ENCODE measurements at regions not wholly inside any gene's neighbourhood (a gene's known extent, or its start where the extent isn't known, plus 50 kb on each side); places are given as distances from the start of the nearest gene placed in this dataset.

GRCh38 chr1:30489737-30490389 is 233.5 kb downstream of the MATN1 start:
- Histone ChIP-seq H3K4me3 (no peak overlapping the region), H3K36me3 (no peaks in the 10 kb centered on the region), H3K4me1 (no peaks in the 10 kb centered on the region), H3K9me3 (peaks cover 0 to 17% (median 0%) of the 10 kb centered on the region in 3 donors), H3K27ac (no peak overlapping the region), H3K27me3 (peaks cover 13% of the 10 kb centered on the region)
- no peak for ATAC-seq
- 73 to 100% methylated on average over 1 to 3 of the region's 3 CpGs for WGBS, 2 donors (ENCODE audit: low coverage in 1 of 2)
- no peak for TF ChIP-seq CTCF (IDR thresholded peaks at IDR 0.05)
- no peak for TF ChIP-seq POLR2A (IDR thresholded peaks at IDR 0.05)
- TF ChIP-seq POLR2AphosphoS5 (IDR thresholded peaks at IDR 0.05): no peak
- TF ChIP-seq EP300 (IDR thresholded peaks at IDR 0.05): no peak

- no peaks in the 10 kb centered on the region for H3K4me1 ChIP-seq
- H3K27me3 ChIP-seq: peaks cover 27% of the 10 kb centered on the region
- H3K36me3 ChIP-seq: no peaks in the 10 kb centered on the region
- TF ChIP-seq POLR2AphosphoS5 (IDR thresholded peaks at IDR 0.05): no peak
- no peak for TF ChIP-seq EP300 (IDR thresholded peaks at IDR 0.05)
- TF ChIP-seq POLR2A (IDR thresholded peaks at IDR 0.05): no peak
- TF ChIP-seq CTCF (IDR thresholded peaks at IDR 0.05): no peak
- H3K4me3 ChIP-seq: no peak overlapping the region
- no peak for ATAC-seq
- H3K9me3 ChIP-seq: peaks cover 0 to 16% (median 0%) of the 10 kb centered on the region in 3 donors
- no peak overlapping the region for H3K27ac ChIP-seq
Observed at GRCh38 chr1:30488324-30488913, 235.0 kb downstream of the MATN1 start.

GRCh38 chr1:30487042-30487441 is 236.3 kb downstream of the MATN1 start:
- TF ChIP-seq POLR2A (IDR thresholded peaks at IDR 0.05) (no peak), CTCF (IDR thresholded peaks at IDR 0.05) (no peak), POLR2AphosphoS5 (IDR thresholded peaks at IDR 0.05) (no peak), EP300 (IDR thresholded peaks at IDR 0.05) (no peak)
- H3K9me3 ChIP-seq: peaks cover 0 to 26% (median 0%) of the 10 kb centered on the region in 3 donors
- no peak overlapping the region for H3K4me3 ChIP-seq
- WGBS, 2 donors (ENCODE audit: low coverage in 1 of 2): 25 to 33% methylated on average over 3 to 4 of the region's 4 CpGs
- no peaks in the 10 kb centered on the region for H3K4me1 ChIP-seq
- H3K27ac ChIP-seq: no peak overlapping the region
- no peaks in the 10 kb centered on the region for H3K36me3 ChIP-seq
- peaks cover 33% of the 10 kb centered on the region for H3K27me3 ChIP-seq
- ATAC-seq: no peak

GRCh38 chr1:30485072-30485471 is 238.3 kb downstream of the MATN1 start:
- Histone ChIP-seq H3K27ac (no peak overlapping the region), H3K4me3 (no peak overlapping the region), H3K27me3 (peaks cover 37% of the 10 kb centered on the region), H3K4me1 (no peaks in the 10 kb centered on the region), H3K36me3 (no peaks in the 10 kb centered on the region), H3K9me3 (peaks cover 0 to 46% (median 0%) of the 10 kb centered on the region in 3 donors)
- 100% methylated on average over 1 of the region's 6 CpGs; no CpG with 5 or more reads in 1 of the 2 donors for WGBS, 2 donors (ENCODE audit: low coverage in 1 of 2)
- no peak for ATAC-seq
- TF ChIP-seq EP300 (IDR thresholded peaks at IDR 0.05) (no peak), CTCF (IDR thresholded peaks at IDR 0.05) (no peak), POLR2AphosphoS5 (IDR thresholded peaks at IDR 0.05) (no peak), POLR2A (IDR thresholded peaks at IDR 0.05) (no peak)

- no peaks in the 10 kb centered on the region for H3K36me3 ChIP-seq
- no peaks in the 10 kb centered on the region for H3K4me1 ChIP-seq
- H3K27ac ChIP-seq: no peak overlapping the region
- no CpG with 5 or more reads among the region's 1 CpG for WGBS, 2 donors (ENCODE audit: low coverage in 1 of 2)
- H3K4me3 ChIP-seq: no peak overlapping the region
- TF ChIP-seq POLR2A (IDR thresholded peaks at IDR 0.05) (no peak), EP300 (IDR thresholded peaks at IDR 0.05) (no peak), CTCF (IDR thresholded peaks at IDR 0.05) (no peak), POLR2AphosphoS5 (IDR thresholded peaks at IDR 0.05) (no peak)
- H3K27me3 ChIP-seq: peaks cover 41% of the 10 kb centered on the region
- peaks cover 0 to 50% (median 0%) of the 10 kb centered on the region in 3 donors for H3K9me3 ChIP-seq
- no peak for ATAC-seq
Observed at GRCh38 chr1:30484668-30485067, 238.7 kb downstream of the MATN1 start.
